T-helper 17 cell (primary cell): ENCODE measurements at regions not wholly inside any gene's neighbourhood (a gene's known extent, or its start where the extent isn't known, plus 50 kb on each side); places are given as distances from the start of the nearest gene placed in this dataset.
A peak's percentile ranks its signal among the peaks of the same experiment; 100 is the strongest.

Source experiments
- ATAC-seq: fragments of 150-1000 bp; cut with Tn5 transposase; 2 replicates; pipeline ENCODE4 v1.10.0; 2021; ENCODE audit warnings: mild to moderate bottlenecking, moderate library complexity
- DNase-seq, 3 donors: peaks; one replicate each; pipeline versions ENCODE4 v3.0.0 to v3.0.0-alpha.2; 2020 to 2021
- H3K9me3 ChIP-seq: one replicate; pipeline ENCODE4 v1.7.0; 2013; ENCODE audit warnings: low read length, mild to moderate bottlenecking; ENCODE audit not compliant: control insufficient read depth, poor library complexity, severe bottlenecking
- H3K27ac Mint-ChIP-seq: one replicate; pipeline ENCODE4 v1.8.0; 2022; ENCODE audit warnings: mild to moderate bottlenecking, moderate library complexity, mixed read lengths
- H3K27me3 Mint-ChIP-seq: one replicate; pipeline ENCODE4 v1.8.0; 2022; ENCODE audit warnings: mixed read lengths
- H3K36me3 Mint-ChIP-seq: one replicate; pipeline ENCODE4 v1.8.0; 2022; ENCODE audit warnings: low read depth, mixed read lengths
- H3K4me1 Mint-ChIP-seq: one replicate; pipeline ENCODE4 v1.8.0; 2022; ENCODE audit warnings: mild to moderate bottlenecking, mixed read lengths
- H3K4me3 Mint-ChIP-seq: one replicate; pipeline ENCODE4 v1.8.0; 2022; ENCODE audit warnings: mild to moderate bottlenecking, moderate library complexity, mixed read lengths

GRCh38 chr13:95477187-95477586 is 75.3 kb upstream of the CLDN10 start:
- ATAC-seq, result no peak
- Mint-ChIP-seq H3K4me1 (peaks cover 5% of the 10 kb centered on the region), H3K27ac (no peak overlapping the region), H3K27me3 (peaks cover 24% of the 10 kb centered on the region), H3K36me3 (no peaks in the 10 kb centered on the region), H3K4me3 (no peak overlapping the region)
- H3K9me3 ChIP-seq, result no peaks in the 10 kb centered on the region
- DNase-seq, result no peak

DNA sequence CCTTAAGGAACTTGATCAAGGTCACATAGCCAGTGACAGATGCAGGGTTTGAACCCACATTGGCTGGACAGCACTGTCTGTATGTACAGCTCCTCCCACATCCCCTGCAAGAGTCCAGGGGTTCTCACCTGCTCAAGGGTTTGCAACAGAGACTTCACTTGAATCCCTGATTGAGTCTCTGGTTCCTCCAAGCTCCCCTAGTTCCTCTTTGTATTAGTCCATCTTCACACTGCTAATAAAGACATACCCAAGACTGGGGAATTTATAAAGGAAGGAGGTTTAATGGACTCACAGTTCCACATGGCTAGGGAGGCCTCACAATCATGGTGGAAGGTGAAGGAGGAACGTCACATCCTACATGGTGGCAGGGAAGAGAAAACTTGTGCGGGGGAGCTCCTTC is 72.8 kb upstream of the CLDN10 start:
- Mint-ChIP-seq H3K4me3 (no peak overlapping the region), H3K27me3 (peaks cover 15% of the 10 kb centered on the region), H3K4me1 (peaks cover 5% of the 10 kb centered on the region), H3K27ac (no peak overlapping the region), H3K36me3 (no peaks in the 10 kb centered on the region)
- no peaks in the 10 kb centered on the region for H3K9me3 ChIP-seq
- DNase-seq (no peak), ATAC-seq (no peak)

DNA sequence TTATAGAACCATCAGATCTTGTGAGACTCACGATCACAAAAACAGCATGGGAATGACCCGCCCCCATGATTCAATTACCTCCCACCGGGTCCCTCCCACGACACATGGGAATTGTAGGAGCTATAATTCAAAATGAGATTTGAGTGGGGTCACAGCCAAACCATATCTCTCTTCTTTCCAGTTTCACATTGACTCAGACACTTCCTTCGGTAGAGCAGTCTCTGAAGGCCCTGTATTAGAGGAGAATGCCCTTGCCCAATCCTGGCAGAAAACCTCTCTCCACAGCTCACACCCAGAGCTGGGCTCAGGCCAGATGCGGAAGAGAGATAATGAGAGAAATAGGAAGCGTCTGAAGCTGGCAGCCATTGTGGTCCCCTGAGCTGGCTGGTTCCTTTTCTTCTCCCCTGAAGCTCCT is 72.4 kb upstream of the CLDN10 start:
- ATAC-seq (no peak), DNase-seq (no peak)
- H3K9me3 ChIP-seq, result no peaks in the 10 kb centered on the region
- peaks cover 15% of the 10 kb centered on the region for H3K27me3 Mint-ChIP-seq
- no peak overlapping the region for H3K4me3 Mint-ChIP-seq
- no peaks in the 10 kb centered on the region for H3K36me3 Mint-ChIP-seq
- no peak overlapping the region for H3K27ac Mint-ChIP-seq
- H3K4me1 Mint-ChIP-seq, result peaks cover 5% of the 10 kb centered on the region

GRCh38 chr13:95480791-95481780 is 71.4 kb upstream of the CLDN10 start:
- DNase-seq (no peak), ATAC-seq (no peak)
- H3K27me3 Mint-ChIP-seq, result peaks cover 15% of the 10 kb centered on the region
- H3K4me1 Mint-ChIP-seq, result peaks cover 5% of the 10 kb centered on the region
- H3K27ac Mint-ChIP-seq, result peak overlapping the region; percentile 21
- no peak overlapping the region for H3K4me3 Mint-ChIP-seq
- no peaks in the 10 kb centered on the region for H3K9me3 ChIP-seq
- no peaks in the 10 kb centered on the region for H3K36me3 Mint-ChIP-seq

DNA sequence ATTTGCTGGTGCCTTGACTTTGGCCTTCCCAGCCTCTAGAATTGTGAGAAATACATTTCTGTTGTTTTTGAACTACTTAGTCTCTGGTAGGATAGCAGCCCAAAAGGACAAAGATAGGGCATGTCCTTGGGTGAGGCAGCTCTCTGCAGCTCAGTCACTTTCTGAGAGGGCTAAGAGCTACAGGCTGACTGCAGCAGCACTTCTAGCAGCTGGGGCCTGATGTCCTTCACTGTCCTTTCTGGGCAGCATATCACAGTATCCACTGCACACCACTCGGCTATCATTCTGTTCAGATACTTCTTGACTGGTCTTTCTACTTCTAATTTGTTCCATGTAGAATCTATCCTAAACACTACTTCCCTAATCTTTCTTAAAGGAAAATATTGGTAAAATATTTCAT is 68.5 kb upstream of the CLDN10 start:
- Mint-ChIP-seq H3K36me3 (no peaks in the 10 kb centered on the region), H3K4me3 (no peak overlapping the region), H3K4me1 (no peaks in the 10 kb centered on the region), H3K27me3 (peaks cover 10% of the 10 kb centered on the region), H3K27ac (no peak overlapping the region)
- ATAC-seq (no peak), DNase-seq (no peak)
- no peaks in the 10 kb centered on the region for H3K9me3 ChIP-seq

DNA sequence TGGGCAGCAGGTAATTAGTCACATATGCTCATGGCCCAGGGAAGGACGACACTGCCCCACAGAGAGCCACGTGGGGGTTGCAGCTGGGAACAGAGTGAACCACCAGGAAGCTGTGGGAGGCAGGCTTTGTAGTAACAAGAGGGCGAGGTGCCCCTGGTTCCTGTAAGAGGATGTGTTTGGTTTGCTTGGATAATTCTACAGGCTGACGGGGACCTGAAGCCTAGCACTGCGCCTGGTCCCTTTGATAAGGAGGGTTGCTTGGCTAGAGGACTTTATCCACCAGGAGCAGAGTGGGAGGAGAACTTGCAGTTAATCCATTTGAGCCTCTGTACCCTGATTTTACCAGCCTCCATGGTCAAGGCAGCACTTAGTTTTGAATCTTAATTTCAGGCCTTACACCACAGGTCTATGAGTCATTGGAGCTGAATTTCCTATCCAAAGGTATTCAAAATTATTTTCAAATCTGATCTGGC is 67.4 kb upstream of the CLDN10 start:
- no peak for DNase-seq
- ATAC-seq, result no peak
- H3K4me1 Mint-ChIP-seq, result no peaks in the 10 kb centered on the region
- no peaks in the 10 kb centered on the region for H3K9me3 ChIP-seq
- H3K27me3 Mint-ChIP-seq, result peaks cover 11% of the 10 kb centered on the region
- no peak overlapping the region for H3K27ac Mint-ChIP-seq
- no peaks in the 10 kb centered on the region for H3K36me3 Mint-ChIP-seq
- H3K4me3 Mint-ChIP-seq, result no peak overlapping the region

DNA sequence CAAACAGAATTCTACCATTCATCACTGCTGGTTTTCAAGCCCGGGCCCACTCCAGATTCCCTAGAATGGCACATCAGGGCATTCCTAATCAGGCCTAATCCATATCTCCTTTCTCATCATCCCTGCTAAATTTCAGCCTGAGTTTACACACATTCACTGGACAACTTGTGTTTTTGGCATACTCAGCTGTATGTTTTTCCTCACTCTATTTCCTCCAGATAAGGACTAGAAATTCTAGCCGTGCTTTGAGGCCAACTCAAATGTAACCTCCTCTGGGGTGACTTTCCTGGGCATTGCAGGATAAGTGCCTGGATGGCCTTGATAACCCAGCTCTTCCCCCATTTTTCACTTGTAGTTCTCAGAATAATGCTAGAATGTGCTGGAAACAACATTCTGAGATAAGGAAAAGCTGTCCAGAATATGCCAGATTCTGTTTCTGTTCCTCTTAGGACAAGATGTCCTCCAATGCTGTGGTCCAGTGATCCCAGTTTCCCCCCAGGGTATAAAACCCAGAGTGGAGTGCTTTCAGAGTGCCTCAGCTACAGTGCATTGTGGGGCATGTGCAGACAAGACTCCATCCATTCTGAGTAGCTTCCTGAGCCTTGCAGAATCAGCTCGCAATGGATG is 66.9 kb upstream of the CLDN10 start:
- no peak for DNase-seq
- no peaks in the 10 kb centered on the region for H3K9me3 ChIP-seq
- ATAC-seq, result no peak
- no peaks in the 10 kb centered on the region for H3K4me1 Mint-ChIP-seq
- no peaks in the 10 kb centered on the region for H3K36me3 Mint-ChIP-seq
- H3K27me3 Mint-ChIP-seq, result peaks cover 6% of the 10 kb centered on the region
- H3K27ac Mint-ChIP-seq, result no peak overlapping the region
- H3K4me3 Mint-ChIP-seq, result no peak overlapping the region

- peaks cover 2% of the 10 kb centered on the region for H3K36me3 Mint-ChIP-seq
- ATAC-seq, result no peak
- no peaks in the 10 kb centered on the region for H3K9me3 ChIP-seq
- DNase-seq, result no peak
- H3K27ac Mint-ChIP-seq, result no peak overlapping the region
- no peak overlapping the region for H3K4me3 Mint-ChIP-seq
- peaks cover 4% of the 10 kb centered on the region for H3K4me1 Mint-ChIP-seq
- peaks cover 26% of the 10 kb centered on the region for H3K27me3 Mint-ChIP-seq
Observed at GRCh38 chr13:95492044-95492801, 60.3 kb upstream of the CLDN10 start.

GRCh38 chr13:95494082-95494681 is 58.3 kb upstream of the CLDN10 start:
- Mint-ChIP-seq H3K4me3 (no peak overlapping the region), H3K4me1 (peaks cover 4% of the 10 kb centered on the region), H3K36me3 (peaks cover 2% of the 10 kb centered on the region), H3K27ac (no peak overlapping the region), H3K27me3 (peaks cover 32% of the 10 kb centered on the region)
- DNase-seq (no peak), ATAC-seq (no peak)
- no peaks in the 10 kb centered on the region for H3K9me3 ChIP-seq

DNA sequence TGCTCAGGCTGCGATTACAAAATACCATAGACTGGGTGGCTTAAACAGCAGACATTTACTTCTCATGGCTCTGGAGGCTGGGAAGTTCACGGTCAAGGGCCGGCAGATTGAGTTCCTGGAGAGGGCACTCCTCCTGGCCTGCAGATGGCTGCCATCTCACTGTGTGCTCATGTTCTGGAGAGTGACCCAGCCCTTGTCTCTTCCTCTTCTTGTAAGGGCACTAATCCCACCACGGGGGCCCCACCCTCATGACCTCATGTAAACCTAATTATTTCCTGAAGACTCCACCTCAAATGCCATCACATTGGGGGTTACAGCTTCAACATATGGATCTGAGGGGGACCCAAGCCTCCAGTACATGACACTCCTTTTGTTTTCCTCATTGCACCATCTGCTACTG is 56.0 kb upstream of the CLDN10 start:
- ATAC-seq, result no peak

GRCh38 chr13:95497381-95497807 is 55.1 kb upstream of the CLDN10 start:
- peaks cover 4% of the 10 kb centered on the region for H3K36me3 Mint-ChIP-seq
- no peak overlapping the region for H3K4me3 Mint-ChIP-seq
- H3K4me1 Mint-ChIP-seq, result peaks cover 4% of the 10 kb centered on the region
- H3K9me3 ChIP-seq, result no peaks in the 10 kb centered on the region
- H3K27me3 Mint-ChIP-seq, result peaks cover 38% of the 10 kb centered on the region
- ATAC-seq (no peak), DNase-seq (no peak)
- no peak overlapping the region for H3K27ac Mint-ChIP-seq

More for the DNA sequence above, 56.0 kb upstream of the CLDN10 start:
- no peak overlapping the region for H3K27ac Mint-ChIP-seq
- no peak for DNase-seq
- H3K4me3 Mint-ChIP-seq, result no peak overlapping the region
- peaks cover 4% of the 10 kb centered on the region for H3K4me1 Mint-ChIP-seq
- H3K36me3 Mint-ChIP-seq, result peaks cover 4% of the 10 kb centered on the region
- H3K27me3 Mint-ChIP-seq, result peaks cover 38% of the 10 kb centered on the region
- no peaks in the 10 kb centered on the region for H3K9me3 ChIP-seq

DNA sequence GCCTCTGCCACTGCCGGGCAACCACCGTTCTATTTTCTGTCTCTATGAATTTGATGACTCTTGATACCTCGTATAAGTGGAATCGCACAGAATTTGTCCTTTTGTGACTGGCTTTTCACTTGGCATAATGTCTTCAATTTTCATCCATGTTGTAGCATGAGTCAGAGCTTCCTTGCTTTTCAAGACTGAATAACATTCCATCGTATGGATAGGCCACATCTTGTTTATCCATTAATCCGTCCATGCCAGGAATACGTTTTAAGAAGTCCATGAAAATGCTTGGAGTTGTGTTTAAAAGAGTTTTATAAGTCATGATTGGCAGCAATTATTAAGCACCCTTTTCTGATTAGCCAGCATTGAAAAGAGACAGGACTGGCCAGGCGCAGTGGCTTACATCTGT is 53.6 kb upstream of the CLDN10 start:
- peaks cover 4% of the 10 kb centered on the region for H3K4me1 Mint-ChIP-seq
- DNase-seq, result no peak
- peaks cover 30% of the 10 kb centered on the region for H3K27me3 Mint-ChIP-seq
- H3K4me3 Mint-ChIP-seq, result no peak overlapping the region
- H3K36me3 Mint-ChIP-seq, result peaks cover 4% of the 10 kb centered on the region
- no peaks in the 10 kb centered on the region for H3K9me3 ChIP-seq
- no peak for ATAC-seq
- H3K27ac Mint-ChIP-seq, result no peak overlapping the region
